GM12892 (cell line): ENCODE measurements at regions not wholly inside any gene's neighbourhood (a gene's known extent, or its start where the extent isn't known, plus 50 kb on each side); places are given as distances from the start of the nearest gene placed in this dataset.

ENCODE experiments used
- POLR2A ChIP-seq: IDR thresholded peaks from 2 replicates; pipeline ENCODE4 v1.6.1; 2011; ENCODE audit warnings: low read depth, low read length, control low read depth
- POLR2AphosphoS5 ChIP-seq: IDR thresholded peaks from 2 replicates; pipeline ENCODE4 v1.6.1; 2011; ENCODE audit warnings: low read depth, low read length, control low read depth
- TAF1 ChIP-seq: IDR thresholded peaks from 2 replicates; pipeline ENCODE4 v1.6.1; 2011; ENCODE audit warnings: low read depth, mild to moderate bottlenecking, control low read depth, low read length, borderline replicate concordance

DNA sequence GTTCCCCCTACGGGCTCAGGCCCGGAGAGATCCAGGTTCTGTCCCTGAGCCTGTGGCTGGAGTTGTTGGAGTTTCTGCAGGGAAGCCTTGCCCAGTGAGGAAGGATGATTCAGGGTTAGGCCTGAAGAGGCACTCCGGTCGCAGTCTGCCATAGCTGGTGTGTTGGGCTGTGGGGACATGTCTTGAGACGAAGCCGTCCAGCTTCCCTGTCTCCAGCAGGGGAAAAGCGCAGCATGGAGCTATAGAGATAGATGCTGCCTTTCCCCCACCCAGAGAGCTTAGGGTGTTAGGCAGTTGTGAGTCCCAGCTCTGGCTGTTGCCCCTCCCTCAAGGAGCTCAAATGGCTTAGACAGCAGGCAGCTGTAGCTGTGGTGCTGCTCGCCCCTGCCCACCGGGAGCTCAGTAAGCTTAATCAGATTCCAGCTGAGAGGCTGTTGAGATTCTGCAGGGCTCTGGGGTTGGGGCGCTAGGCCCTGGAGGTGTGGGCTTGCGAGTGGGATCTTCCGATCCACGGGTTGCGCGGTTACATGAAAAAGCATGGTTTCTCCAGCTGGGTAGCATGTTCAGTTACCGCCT, 103.9 kb downstream of the PMAIP1 start:
- TF ChIP-seq POLR2AphosphoS5 (no peak), POLR2A (no peak), TAF1 (no peak)
